ENCODE measurements at regions not wholly inside any gene's neighbourhood (a gene's known extent, or its start where the extent isn't known, plus 50 kb on each side); places are given as distances from the start of the nearest gene placed in this dataset.

GRCh38 chr4:92199135-92199534 is 104.6 kb upstream of the GRID2 start:
- TF ChIP-seq ZNF317 (CRISPR knock-in tag; IDR thresholded peaks at IDR 0.05; ENCODE audit: borderline replicate concordance, low read depth) (no peak), STAT6 (CRISPR knock-in tag; conservative IDR thresholded peaks at IDR 0.05; ENCODE audit: low read depth) (no peak), TEAD1 (CRISPR knock-in tag; IDR thresholded peaks at IDR 0.05) (no peak), E2F4 (CRISPR knock-in tag; IDR thresholded peaks at IDR 0.05; ENCODE audit: borderline replicate concordance, low read depth) (no peak), CTCF (IDR thresholded peaks at IDR 0.05) (no peak), ATF6 (CRISPR knock-in tag; IDR thresholded peaks at IDR 0.05) (no peak), SP1 (CRISPR knock-in tag; conservative IDR thresholded peaks at IDR 0.05) (no peak), ELF4 (CRISPR knock-in tag; IDR thresholded peaks at IDR 0.05; ENCODE audit: low read depth) (no peak), NFE2L1 (CRISPR knock-in tag; IDR thresholded peaks at IDR 0.05) (no peak), FOXJ3 (CRISPR knock-in tag; IDR thresholded peaks at IDR 0.05; ENCODE audit: borderline replicate concordance) (no peak)
